Right lung (tissue), 2 donors: ENCODE measurements at regions not wholly inside any gene's neighbourhood (a gene's known extent, or its start where the extent isn't known, plus 50 kb on each side); places are given as distances from the start of the nearest gene placed in this dataset.
A peak's percentile ranks its signal among the peaks of the same experiment; 100 is the strongest.

Experiments used
- DNase-seq, 2 donors: peaks; one replicate each; pipeline ENCODE4 v3.0.0-alpha.2; 2013

DNA sequence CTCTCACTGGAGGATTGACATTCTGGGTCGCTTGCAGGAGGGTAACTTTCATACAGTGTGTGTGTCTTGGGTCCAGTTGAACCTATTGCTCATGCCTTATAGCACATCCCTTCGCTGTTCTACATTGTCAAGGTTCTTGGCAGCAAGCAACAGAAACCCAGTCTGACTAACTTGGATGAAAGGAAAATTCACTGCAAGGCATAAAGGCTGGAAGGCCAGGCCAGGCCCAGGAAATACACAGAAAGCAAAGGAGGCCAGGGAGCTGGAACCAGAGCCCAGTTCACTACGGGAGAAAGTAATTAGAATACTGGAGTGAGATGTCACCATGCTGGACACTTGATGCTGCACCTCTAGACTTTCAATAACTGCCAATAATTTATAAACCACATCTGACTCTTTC is 353.8 kb upstream of the GATB start:
- no peak for DNase-seq

DNA sequence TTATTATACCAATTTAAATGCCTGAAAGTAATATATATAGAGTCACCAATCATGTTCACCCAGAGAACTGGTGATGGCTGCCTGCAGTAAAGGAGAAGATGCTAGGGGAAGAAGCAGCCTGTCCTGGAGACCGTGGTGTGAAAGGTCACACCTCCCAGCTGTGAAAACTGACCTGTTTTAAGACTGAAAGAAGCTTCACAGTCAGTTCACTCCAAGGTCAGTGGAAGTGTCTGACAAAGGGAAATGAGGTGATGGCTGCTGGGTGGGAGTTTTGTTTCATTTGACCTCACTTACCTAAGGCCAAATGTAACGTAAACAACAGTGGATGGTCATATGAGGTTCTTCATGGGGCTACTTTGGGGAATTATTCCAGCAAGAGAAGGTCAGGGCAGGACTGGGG is 352.1 kb upstream of the GATB start:
- no peak for DNase-seq

DNA sequence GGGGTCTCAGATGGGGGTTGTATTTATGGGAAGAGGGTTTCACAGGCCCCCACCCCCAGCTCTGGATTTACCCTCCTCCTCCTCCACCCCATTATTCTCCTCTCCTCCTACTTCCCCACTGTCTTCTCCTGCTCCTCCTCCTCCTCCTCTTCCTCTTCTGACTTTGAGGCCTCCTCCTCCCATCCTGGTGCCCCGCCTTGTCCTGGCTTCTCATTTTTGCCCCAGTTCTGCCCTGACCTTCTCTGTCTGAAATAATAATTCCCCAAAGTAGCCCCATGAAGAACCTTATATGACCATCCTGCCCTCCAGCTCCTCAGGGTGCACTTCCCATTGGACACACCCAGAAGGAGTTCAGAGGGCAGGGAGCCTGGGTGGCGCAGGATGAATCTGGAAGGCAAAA is 351.4 kb upstream of the GATB start:
- no peak for DNase-seq

DNA sequence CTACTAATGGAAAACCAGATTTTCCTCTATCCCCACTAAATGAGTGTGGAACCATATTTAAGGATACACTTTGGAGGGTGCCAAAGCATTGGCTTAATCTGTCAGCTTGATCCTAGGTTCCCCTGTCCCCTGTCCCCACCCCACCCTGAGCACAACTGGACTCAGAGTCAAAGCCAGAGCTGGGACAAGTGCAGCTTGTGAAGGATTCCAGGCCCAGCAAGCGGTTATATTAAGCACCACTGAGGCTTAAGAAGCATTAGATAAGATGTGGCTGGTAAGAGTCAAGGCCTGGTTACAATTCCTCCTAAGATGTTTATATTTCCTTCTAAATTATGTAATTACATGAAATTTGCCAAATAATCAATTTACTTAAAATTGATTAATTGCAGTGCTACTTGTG is 350.0 kb upstream of the GATB start:
- no peak for DNase-seq

DNA sequence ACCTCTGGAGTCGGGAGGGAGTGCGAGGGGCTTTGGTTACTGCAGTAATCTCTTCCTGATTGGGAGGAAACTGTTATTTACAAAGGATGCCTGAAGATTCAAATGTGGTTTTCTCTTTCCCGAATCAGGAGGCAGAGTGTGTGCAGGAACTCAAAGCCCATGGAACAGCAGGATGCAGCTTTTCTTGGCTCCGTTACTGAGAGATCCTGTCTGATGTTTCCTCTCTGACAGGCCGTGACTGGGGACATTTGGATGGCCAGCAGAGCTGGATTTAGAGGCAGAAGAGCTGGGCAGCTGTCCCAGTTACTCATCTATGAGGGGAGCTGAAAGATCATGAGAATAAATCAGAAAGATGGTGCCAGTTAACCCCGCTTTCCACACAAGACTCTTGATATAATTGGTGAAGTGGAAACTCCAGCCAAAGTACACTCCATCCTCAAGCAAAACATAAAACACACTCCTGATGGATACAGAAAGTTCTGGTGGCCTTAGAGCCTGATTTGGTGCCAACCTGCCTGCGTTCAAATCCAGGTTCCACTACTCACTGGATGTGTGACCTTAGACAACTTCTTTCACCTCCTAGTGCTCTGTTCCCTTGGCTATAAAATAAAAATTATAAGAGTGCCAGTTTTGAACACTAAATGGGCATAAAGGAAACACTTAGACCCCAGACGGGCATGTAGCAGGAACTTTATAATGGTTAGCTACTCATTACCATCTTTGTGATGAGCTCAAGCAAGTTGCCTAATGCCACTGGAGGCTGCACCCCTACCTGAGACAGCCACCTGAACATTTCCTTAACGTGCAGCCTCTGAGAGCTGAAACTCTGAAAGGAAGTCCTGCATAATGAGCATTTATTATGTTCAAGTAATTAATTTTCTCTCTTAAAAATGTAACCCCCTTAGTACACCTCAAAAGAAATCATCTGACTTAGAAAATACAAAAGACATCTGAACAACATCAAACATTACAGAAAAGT is 349.0 kb upstream of the GATB start:
- peak; percentile 24 to 42 for DNase-seq

DNA sequence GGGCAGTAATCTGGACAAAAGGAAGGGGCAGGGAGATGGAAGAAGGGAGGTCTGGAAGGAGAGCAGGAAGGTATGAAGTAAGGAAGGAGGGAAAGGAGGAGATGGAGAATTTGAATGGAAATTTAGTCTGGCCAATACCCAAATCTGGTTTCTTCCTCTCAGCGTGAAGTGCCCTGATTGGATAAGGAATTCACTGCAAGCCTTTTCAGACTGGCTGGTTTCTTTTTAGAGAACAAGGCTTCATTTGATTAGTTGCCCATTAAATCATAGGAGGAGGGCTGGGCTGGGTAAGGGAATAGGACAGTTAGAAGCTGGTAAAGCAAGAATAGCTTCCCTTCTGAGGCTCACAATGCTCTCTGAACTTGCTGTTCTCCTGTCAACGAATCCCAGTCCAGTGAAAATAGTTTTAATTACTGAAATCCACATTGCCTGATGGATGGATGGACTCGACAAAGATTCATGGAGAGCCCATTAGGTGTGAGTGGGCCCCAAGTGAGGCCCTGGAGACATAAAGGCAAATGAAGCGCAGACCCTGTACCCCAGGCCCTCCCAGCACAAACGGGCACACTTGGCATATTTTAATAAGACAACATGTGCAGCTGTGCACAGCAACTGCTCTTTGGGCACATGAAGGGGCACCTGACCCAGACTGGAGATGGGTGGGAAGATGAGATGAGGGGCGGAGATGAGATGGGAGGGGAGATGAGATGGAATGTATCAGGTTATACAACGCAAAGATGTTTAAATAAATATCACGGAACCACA is 347.1 kb upstream of the GATB start:
- no peak for DNase-seq

DNA sequence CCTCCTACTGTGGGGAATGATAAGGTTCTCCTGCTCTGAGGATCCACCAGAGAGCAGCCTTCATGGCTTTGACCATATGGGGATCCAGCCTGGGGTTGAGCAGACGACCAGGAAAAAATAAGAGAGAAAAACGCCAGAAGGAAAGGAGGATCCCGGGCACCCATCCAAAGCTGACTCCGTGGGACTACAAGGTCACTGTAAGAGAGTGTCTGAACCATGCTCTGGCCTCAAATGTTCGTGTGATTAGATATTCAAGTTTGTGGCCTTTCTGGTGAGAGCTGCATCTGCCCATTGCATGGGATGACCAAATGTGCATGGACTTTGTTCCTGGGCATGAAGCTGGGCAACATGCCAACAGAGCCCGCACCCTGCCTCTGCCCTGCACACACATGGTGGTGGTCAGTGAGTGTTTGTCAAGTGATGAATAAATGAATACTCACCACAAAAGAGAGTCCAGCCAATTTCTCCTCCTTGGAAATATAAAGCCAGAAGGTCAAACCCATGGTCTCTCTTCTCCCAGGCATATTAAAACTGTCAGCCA is 346.0 kb upstream of the GATB start:
- no peak for DNase-seq

DNA sequence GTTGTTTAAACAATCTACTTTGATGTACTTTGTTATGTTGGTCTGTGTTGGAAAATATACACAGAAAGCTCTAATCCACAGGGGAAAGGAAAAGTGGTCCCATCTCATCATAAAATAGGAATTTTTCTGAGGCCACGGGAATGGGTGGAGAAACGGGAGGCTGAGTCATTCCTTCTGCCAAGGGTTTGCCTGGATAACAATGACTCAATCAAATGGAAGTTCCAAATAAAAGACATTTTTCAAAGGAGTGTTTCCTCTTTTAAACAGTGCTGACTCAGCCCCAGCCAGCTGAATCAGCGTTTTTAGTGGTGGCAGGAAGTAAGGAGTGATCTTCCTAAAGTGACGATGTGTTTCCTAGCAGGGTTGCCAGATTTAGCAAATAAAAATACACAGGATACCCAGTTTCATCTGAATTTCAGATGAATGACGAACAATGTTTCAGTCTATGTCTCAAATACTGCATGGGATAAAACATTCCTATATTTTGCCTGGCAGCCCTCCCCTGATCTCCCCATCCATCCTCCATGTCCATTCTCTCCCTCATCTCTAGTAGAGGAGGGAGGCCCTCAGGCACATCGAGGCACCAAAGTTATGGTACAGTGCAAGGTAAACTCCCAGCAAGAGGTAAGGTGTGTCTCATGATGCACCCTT is 345.4 kb upstream of the GATB start:
- peak; percentile 25 to 37 for DNase-seq

DNA sequence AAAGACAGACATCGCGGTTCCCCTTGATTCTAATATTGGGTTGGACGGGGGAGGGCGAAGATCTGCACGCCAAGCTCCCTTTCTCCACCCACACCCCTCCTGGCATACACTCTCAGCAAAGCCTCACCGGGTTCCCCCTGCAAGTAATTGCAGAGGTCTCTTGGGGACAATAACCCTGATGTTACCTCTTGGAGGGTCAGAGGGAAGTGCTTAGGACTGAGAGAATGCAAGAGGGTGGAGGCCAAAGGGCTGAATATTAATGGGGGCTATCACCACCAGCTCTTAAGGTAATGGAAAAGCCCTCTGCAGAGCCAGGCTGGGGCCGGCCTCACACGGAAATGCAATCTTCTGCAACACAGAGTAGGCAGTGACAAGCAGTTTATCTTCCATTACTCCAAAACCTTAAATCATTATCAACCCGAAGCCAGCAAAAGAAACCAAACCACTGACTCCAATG is 344.1 kb upstream of the GATB start:
- DNase-seq: no peak

DNA sequence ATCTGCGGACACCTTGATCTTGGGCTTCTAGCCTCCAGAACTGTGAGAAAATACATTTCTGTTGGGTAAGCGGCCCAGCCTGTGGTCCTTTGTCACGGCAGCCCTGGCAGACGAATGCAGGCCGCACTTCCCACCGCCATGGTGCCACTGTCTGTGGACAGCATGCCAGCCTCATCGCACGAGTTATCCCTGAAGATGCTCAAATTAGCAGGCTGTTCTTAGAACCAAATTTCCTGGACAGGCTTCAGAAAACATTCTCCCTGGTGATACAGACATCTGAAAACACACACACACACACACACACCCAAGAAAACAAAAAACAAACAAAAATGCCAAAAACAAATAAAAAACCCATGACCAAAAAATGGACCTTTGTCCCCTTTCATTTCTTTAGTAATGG is 343.5 kb upstream of the GATB start:
- no peak for DNase-seq

DNA sequence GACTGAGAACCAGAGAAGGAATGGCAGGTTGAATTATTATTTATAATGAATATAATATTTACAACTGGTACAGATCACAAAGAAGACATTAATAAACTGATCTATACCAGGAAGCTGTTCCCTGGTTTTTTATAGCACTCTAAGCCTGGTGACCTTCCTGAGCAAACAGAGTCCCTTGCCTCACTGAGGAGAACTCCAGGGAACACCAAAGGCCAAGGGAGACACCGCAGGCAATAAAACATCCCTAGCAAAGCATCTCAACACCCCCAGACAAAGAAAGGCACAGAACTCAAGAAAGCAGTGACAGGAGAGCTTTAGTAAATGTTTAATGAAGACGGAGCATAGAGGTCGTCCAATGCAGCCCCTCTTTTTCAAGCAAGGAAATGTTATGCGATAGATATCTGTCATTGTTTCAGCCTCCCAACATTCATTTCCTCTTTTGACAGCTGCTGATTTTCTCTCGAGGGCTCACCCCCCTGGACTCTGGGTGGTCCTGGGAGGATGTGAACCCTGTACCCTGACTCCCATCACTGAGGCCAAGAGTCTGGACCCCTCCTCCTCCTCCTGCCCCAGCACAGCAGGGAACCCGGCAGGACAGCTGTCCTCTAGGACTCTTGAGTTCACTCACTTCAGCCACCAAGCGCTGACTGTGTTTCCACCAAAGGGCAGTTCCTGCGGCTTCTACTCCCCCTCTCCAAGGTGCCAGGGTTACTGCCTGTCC is 342.5 kb upstream of the GATB start:
- no peak for DNase-seq

DNA sequence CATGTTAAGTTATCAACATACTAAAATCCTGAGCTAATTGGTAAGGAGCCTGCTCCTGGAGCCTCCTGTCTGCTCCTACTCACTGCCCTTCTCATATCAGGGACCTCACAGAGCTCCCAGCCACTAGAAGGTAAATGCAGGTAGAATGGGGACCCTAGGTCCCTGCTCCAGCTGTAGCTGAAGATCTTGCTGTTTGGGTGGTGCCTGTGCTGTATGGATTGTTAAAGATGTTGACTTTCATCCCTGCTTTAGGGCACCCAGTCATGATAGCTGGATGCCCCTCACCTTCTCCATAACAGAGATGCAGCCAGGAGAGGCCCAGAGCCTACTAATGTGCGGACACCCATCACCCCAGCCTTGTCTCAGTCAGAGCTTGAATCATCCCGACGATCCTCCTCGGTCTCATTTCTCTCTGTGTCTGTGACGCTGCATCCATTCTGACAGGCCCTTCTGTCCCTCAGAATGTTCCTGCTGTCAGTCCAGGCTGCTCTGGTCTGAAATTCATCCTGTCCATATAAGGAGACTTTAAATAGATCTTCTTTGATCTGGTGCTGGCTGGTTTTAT is 341.7 kb upstream of the GATB start:
- DNase-seq: no peak

DNA sequence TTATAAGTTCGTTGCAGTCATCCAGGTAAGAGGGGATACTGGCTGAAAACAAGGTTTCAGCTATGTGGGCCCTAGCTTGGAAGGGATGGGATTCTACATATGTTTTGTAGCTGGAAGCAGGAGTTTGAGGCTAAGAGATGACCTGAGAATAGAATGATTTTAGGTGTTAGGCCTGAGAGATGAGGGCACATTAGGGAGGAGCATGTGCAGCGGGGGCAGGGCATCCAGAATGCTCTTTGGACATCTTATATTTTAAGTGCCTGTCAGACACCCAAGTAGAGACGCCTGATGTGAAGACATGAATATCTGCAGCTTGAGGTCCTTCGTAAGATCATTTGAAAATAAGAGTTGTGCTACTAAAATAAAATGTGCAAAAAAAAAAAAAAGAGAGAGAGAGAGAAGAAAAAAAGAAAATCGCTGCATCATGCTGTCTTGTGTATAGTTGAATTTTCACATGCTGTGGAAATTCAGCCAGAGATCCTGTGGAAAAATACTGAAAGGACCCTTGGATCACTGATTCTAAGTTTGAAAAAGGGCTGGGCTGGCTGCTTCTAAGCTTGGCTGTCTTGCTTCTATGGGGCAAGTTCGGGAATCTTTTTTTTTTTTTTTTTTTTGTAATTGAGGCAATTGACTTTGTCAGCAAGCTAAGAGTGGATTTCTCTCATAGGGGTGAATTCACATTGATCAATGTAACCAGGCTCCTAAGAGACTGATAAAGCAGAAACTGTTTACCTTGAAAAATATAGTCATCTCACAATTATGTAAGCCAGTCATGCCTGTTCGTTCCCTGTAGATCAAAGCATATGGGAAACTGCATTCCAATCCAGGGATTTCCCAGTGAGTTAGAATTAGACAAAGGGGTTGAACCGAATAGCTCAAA is 341.0 kb upstream of the GATB start:
- DNase-seq: no peak

DNA sequence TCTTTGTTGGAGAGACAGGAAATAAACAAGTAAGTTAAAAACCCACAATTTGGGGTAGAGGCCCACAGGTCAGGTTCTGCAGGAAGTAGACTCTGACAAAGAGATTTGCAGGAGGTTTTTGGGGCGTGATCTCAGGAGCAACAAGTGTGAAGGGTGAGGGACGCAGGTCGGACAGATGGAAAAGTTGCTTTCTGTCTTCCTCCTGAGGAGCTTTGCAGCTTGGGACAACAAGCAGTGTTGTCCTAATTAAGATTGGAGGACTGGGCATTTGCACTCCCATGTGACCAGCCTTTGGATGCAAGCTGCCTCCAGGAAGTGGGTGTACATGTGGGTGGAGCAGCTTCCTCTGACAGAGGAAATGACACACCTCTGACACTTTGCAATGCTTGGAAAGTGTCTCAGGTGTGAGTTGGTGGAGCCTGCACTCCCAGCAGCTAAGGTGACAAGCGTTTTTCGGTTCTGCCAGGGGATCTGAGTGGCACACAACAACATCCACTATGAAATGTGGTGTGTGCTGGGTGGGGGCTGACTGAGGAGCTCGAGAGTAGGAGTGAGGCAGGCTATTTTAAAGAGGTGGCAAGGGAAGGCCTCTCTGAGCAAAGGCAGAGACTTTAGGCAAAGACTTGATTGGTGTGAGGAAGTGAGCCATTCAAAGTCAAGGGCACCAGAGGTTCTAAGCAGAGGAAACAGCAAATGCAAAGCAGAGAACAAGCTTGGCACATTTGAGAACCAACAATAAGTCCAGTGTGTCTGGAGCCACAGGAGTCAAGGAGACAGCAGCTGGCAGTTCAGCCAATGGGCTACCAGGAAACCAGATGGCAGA is 339.8 kb upstream of the GATB start:
- no peak for DNase-seq

DNA sequence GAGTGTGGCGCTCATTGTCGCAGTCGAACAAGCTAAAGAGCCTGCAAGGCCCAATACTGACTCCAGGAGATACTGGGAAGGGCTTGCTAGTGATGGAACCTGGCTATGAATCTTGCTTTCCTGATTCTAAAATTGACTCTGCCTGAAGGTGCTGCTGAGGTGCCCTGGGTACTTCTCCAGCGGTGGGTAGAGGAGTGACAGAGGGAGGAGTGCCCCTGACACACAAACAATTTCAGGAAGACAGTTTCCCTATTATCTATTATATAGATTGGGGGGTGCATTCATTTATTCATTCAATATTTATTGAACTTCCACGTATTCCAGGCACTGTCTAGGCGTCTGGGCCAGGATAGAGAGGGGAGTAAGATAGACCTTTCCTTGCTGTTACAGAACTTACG is 339.2 kb upstream of the GATB start:
- DNase-seq: no peak

DNA sequence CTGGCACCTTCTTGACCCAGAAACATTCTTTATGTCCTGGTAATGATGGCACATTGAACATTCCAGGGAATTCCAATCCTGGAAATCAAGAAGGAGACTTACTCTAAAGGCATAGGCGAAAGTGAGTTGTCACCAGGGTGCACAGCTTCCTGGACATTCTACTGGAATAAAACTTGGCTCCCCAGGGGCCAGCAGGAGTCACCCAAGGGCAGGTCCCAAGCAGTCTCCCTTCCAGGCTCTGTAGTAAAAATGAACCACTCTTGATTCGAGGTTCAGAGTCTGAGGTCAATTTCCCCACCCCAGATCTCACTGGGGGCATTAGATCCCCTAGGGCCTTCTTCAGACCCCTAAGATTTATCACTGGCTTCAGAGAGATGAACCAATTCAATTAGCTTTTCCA is 338.7 kb upstream of the GATB start:
- DNase-seq: no peak

DNA sequence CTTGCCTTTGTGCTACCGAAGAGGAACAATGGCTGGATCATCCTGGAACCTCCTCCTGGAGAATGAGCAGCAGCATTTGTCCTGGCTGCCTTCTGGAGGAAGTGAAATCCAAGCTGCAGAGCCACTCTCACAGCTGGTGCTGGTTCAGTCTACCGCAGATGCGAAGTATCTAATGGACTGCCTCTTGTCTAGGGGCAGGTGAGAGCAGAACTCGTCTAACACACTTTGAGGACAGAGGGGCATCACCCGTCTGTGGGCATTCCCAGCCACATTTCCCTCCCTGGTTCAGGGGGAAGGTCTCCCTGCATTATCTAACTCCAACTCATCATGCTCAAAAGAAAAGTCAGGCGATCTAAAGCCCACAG is 338.2 kb upstream of the GATB start:
- no peak for DNase-seq

DNA sequence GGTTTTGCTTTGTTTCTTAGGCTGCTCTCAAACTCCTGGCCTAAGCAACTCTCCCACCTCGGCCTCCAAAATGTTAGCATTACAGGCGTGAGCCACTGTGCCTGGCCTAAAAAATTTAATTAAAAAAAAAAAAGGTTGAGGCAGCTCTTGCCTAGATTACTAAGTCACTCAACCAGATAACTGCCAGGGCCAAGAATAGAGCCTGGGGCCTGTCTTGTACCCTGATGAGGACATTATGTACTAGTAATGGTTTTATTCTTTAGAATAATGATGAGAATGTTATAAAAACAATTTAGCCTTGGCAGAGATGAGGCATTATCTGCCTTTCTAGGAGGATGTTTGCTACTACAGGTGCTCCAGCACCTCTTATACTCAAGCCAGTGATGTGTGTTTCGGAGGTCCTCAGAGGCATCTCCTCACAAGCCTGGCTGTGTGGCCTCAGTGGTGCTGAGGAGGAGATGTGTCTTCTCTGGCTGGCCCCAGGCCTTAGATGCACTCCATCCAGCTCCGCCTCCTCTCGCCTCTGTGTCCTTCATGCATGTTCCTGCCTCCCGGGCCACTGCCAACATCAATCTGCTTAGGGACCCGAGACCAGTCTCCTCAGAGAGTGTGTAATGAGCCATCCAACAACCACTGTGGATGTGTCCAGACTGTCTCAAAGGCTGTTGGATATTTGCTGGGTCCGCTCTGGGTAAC is 337.7 kb upstream of the GATB start:
- no peak for DNase-seq

DNA sequence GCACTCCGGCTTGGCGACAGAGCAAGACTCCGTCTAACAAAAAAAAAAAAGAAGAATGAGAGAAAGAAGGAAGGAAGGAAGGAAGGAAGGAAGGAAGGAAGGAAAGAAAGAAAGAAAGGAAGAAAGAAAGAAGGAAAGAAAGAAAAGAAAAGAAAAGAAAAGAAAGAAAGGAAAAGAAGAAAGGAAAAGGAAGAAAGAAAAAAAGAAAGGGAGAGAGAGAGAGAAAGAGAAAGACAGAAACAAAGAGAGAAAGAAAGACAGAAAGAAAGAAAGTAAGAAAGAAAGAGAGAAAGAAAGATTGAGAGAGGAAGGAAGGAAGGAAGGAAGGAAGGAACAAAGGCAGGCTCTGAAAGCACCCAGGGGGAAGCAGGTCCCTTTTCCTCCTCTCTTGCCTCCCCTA is 336.6 kb upstream of the GATB start:
- no peak for DNase-seq
